GM23338 (cell line): ENCODE measurements at regions not wholly inside any gene's neighbourhood (a gene's known extent, or its start where the extent isn't known, plus 50 kb on each side); places are given as distances from the start of the nearest gene placed in this dataset.
A peak's percentile ranks its signal among the peaks of the same experiment; 100 is the strongest.
"Not testable (repeated sequence)": the region's sequence is repeated elsewhere in the genome, so short reads cannot be mapped to it uniquely, and the experiment has no call there.

Source experiments
- ATAC-seq: fragments of 200-7000 bp; cut with Tn5 transposase; 3 replicates; pipeline ENCODE4 v1.9.1; 2020
- DNase-seq: peaks from one replicate; pipeline ENCODE4 v3.0.0-alpha.2; 2015; ENCODE audit warnings: low spot score
- H2AFZ ChIP-seq: fragments of 200-600 bp; sonication (generic); 2 replicates; pipeline ENCODE4 v1.8.0; 2016; ENCODE audit warnings: antibody characterized with exemption, mild to moderate bottlenecking, moderate library complexity
- H3F3A ChIP-seq: fragments of 200-600 bp; sonication (generic); replicated peaks from 2 replicates; pipeline ENCODE4 v1.8.0; 2017; ENCODE audit warnings: antibody characterized with exemption, mixed run types, low read depth
- H3K27ac ChIP-seq: fragments of 200-600 bp; sonication (generic); 2 replicates; pipeline ENCODE4 v1.6.1; 2016; ENCODE audit warnings: low read depth
- H3K27me3 ChIP-seq: fragments of 200-600 bp; sonication (generic); 2 replicates; pipeline ENCODE4 v1.8.0; 2016; ENCODE audit warnings: mild to moderate bottlenecking, mixed run types, moderate library complexity; ENCODE audit not compliant: insufficient read depth
- H3K36me3 ChIP-seq: fragments of 200-600 bp; sonication (generic); 2 replicates; pipeline ENCODE4 v1.8.0; 2016; ENCODE audit warnings: mild to moderate bottlenecking; ENCODE audit not compliant: insufficient read depth
- H3K4me1 ChIP-seq: fragments of 200-600 bp; sonication (generic); 2 replicates; pipeline ENCODE4 v1.8.0; 2016; ENCODE audit warnings: mild to moderate bottlenecking, moderate library complexity; ENCODE audit not compliant: insufficient read depth
- H3K4me2 ChIP-seq: fragments of 200-600 bp; sonication (generic); 2 replicates; pipeline ENCODE4 v1.7.1; 2017; ENCODE audit warnings: mixed run types
- H3K4me3 ChIP-seq: fragments of 200-600 bp; sonication (generic); 2 replicates; pipeline ENCODE4 v1.6.1; 2016; ENCODE audit warnings: mixed run types
- H3K79me2 ChIP-seq: fragments of 200-600 bp; sonication (generic); replicated peaks from 2 replicates; pipeline ENCODE4 v1.8.0; 2017; ENCODE audit warnings: mild to moderate bottlenecking; ENCODE audit not compliant: insufficient read depth
- H3K9me2 ChIP-seq: fragments of 200-600 bp; sonication (generic); 2 replicates; pipeline ENCODE4 v1.8.0; 2017; ENCODE audit not compliant: insufficient read depth
- H4K20me1 ChIP-seq: fragments of 200-600 bp; sonication (generic); replicated peaks from 2 replicates; pipeline ENCODE4 v1.8.0; 2017; ENCODE audit warnings: mild to moderate bottlenecking; ENCODE audit not compliant: insufficient read depth
- H3K27ac Mint-ChIP-seq: 2 replicates; pipeline ENCODE4 v1.8.0; 2020; ENCODE audit warnings: inconsistent platforms, mild to moderate bottlenecking, moderate library complexity, mixed read lengths
- H3K27me3 Mint-ChIP-seq: 3 replicates; pipeline ENCODE4 v1.8.0; 2022; ENCODE audit warnings: low read depth, mild to moderate bottlenecking, moderate library complexity, mixed read lengths, inconsistent platforms; ENCODE audit not compliant: insufficient read depth, poor library complexity
- H3K36me3 Mint-ChIP-seq: 3 replicates; pipeline ENCODE4 v1.8.0; 2021; ENCODE audit warnings: low read depth, mild to moderate bottlenecking, inconsistent platforms, moderate library complexity, mixed read lengths
- H3K4me1 Mint-ChIP-seq: 3 replicates; pipeline ENCODE4 v1.8.0; 2020; ENCODE audit warnings: mild to moderate bottlenecking, inconsistent platforms, mixed read lengths
- H3K4me3 Mint-ChIP-seq: 3 replicates; pipeline ENCODE4 v1.8.0; 2021; ENCODE audit warnings: moderate library complexity, mild to moderate bottlenecking, inconsistent platforms, mixed read lengths
- H3K9me3 Mint-ChIP-seq: 3 replicates; pipeline ENCODE4 v1.8.0; 2020; ENCODE audit warnings: moderate library complexity, mild to moderate bottlenecking, inconsistent platforms, mixed read lengths
- EZH2 ChIP-seq: fragments of 200-600 bp; sonication (generic); IDR thresholded peaks from one replicate; pipeline ENCODE4 v1.8.0; 2017; ENCODE audit warnings: antibody characterized with exemption, mild to moderate bottlenecking, low read depth; ENCODE audit not compliant: unreplicated experiment
- NANOG ChIP-seq: IDR thresholded peaks from 2 replicates; pipeline ENCODE4 v1.6.1; 2016; ENCODE audit warnings: antibody characterized with exemption, borderline replicate concordance
- POLR2AphosphoS5 ChIP-seq: IDR thresholded peaks from 2 replicates; pipeline ENCODE4 v1.6.1; 2016; ENCODE audit warnings: antibody characterized with exemption, low read depth
- STAT1 ChIP-seq: IDR thresholded peaks from one replicate; pipeline ENCODE4 v1.6.1; 2016; ENCODE audit warnings: antibody characterized with exemption; ENCODE audit not compliant: unreplicated experiment
- ZNF114 ChIP-seq: fragments of 250-450 bp; sonication (Bioruptor Pico); IDR thresholded peaks from 2 replicates; pipeline ENCODE4 v1.5.0; 2020; ENCODE audit warnings: mild to moderate bottlenecking, moderate library complexity
- ZNF331 ChIP-seq: fragments of 250-450 bp; sonication (Bioruptor Pico); IDR thresholded peaks from 2 replicates; pipeline ENCODE4 v1.5.0; 2020; ENCODE audit warnings: low read depth, mild to moderate bottlenecking, moderate library complexity
- TF ChIP-seq, protein P1 (sequence below): fragments of 250-450 bp; sonication (Bioruptor Pico); IDR thresholded peaks from 2 replicates; pipeline ENCODE4 v1.5.0; 2020; ENCODE audit warnings: mild to moderate bottlenecking, moderate library complexity

- Histone ChIP-seq H3K36me3 (no peaks in the 10 kb centered on the region), H3K9me2 (peaks cover 5% of the 10 kb centered on the region; the same call in 1 of the 2 replicates), H3K27ac (no peak overlapping the region), H4K20me1 (no peaks in the 10 kb centered on the region), H3K4me3 (no peak overlapping the region), H3K4me1 (peaks cover 29% of the 10 kb centered on the region), H3F3A (peaks cover 5% of the 10 kb centered on the region), H3K4me2 (no peak overlapping the region), H3K79me2 (no peaks in the 10 kb centered on the region), H2AFZ (peak overlapping the region; percentile 38; the same call in 1 of the 2 replicates), H3K27me3 (peaks cover 16% of the 10 kb centered on the region; the same call in 1 of the 2 replicates)
- Mint-ChIP-seq H3K9me3 (peaks cover 2% of the 10 kb centered on the region; the same call in 1 of the 3 replicates), H3K4me1 (peaks cover 38% of the 10 kb centered on the region), H3K27ac (no peak overlapping the region), H3K36me3 (no peaks in the 10 kb centered on the region), H3K27me3 (peaks cover 13% of the 10 kb centered on the region), H3K4me3 (no peak overlapping the region)
- DNase-seq (no peak), ATAC-seq (no peak)
- no peak for TF ChIP-seq ZNF331 (CRISPR knock-in tag)
- TF ChIP-seq ZNF114 (CRISPR knock-in tag), result no peak
- TF ChIP-seq, protein P1, sequence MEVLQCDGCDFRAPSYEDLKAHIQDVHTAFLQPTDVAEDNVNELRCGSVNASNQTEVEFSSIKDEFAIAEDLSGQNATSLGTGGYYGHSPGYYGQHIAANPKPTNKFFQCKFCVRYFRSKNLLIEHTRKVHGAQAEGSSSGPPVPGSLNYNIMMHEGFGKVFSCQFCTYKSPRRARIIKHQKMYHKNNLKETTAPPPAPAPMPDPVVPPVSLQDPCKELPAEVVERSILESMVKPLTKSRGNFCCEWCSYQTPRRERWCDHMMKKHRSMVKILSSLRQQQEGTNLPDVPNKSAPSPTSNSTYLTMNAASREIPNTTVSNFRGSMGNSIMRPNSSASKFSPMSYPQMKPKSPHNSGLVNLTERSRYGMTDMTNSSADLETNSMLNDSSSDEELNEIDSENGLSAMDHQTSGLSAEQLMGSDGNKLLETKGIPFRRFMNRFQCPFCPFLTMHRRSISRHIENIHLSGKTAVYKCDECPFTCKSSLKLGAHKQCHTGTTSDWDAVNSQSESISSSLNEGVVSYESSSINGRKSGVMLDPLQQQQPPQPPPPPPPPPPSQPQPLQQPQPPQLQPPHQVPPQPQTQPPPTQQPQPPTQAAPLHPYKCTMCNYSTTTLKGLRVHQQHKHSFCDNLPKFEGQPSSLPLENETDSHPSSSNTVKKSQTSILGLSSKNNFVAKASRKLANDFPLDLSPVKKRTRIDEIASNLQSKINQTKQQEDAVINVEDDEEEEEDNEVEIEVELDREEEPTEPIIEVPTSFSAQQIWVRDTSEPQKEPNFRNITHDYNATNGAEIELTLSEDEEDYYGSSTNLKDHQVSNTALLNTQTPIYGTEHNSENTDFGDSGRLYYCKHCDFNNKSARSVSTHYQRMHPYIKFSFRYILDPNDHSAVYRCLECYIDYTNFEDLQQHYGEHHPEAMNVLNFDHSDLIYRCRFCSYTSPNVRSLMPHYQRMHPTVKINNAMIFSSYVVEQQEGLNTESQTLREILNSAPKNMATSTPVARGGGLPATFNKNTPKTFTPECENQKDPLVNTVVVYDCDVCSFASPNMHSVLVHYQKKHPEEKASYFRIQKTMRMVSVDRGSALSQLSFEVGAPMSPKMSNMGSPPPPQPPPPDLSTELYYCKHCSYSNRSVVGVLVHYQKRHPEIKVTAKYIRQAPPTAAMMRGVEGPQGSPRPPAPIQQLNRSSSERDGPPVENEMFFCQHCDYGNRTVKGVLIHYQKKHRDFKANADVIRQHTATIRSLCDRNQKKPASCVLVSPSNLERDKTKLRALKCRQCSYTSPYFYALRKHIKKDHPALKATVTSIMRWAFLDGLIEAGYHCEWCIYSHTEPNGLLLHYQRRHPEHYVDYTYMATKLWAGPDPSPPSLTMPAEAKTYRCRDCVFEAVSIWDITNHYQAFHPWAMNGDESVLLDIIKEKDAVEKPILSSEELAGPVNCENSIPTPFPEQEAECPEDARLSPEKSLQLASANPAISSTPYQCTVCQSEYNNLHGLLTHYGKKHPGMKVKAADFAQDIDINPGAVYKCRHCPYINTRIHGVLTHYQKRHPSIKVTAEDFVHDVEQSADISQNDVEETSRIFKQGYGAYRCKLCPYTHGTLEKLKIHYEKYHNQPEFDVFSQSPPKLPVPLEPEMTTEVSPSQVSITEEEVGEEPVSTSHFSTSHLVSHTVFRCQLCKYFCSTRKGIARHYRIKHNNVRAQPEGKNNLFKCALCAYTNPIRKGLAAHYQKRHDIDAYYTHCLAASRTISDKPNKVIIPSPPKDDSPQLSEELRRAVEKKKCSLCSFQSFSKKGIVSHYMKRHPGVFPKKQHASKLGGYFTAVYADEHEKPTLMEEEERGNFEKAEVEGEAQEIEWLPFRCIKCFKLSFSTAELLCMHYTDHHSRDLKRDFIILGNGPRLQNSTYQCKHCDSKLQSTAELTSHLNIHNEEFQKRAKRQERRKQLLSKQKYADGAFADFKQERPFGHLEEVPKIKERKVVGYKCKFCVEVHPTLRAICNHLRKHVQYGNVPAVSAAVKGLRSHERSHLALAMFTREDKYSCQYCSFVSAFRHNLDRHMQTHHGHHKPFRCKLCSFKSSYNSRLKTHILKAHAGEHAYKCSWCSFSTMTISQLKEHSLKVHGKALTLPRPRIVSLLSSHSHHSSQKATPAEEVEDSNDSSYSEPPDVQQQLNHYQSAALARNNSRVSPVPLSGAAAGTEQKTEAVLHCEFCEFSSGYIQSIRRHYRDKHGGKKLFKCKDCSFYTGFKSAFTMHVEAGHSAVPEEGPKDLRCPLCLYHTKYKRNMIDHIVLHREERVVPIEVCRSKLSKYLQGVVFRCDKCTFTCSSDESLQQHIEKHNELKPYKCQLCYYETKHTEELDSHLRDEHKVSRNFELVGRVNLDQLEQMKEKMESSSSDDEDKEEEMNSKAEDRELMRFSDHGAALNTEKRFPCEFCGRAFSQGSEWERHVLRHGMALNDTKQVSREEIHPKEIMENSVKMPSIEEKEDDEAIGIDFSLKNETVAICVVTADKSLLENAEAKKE (CRISPR knock-in tag), result no peak
- no peak for TF ChIP-seq NANOG
Measured at GRCh38 chr20:56752274-56752673, 123.2 kb downstream of the TFAP2C start.

GRCh38 chr20:56755201-56755600 lies 126.1 kb downstream of the TFAP2C start:
- Mint-ChIP-seq H3K4me3 (no peak overlapping the region), H3K4me1 (peaks cover 14% of the 10 kb centered on the region), H3K27ac (no peak overlapping the region), H3K36me3 (no peaks in the 10 kb centered on the region), H3K9me3 (peaks cover 2% of the 10 kb centered on the region; the same call in 1 of the 3 replicates), H3K27me3 (peaks cover 14% of the 10 kb centered on the region)
- DNase-seq (no peak), ATAC-seq (no peak)
- Histone ChIP-seq H2AFZ (no peak overlapping the region), H3F3A (no peaks in the 10 kb centered on the region), H4K20me1 (no peaks in the 10 kb centered on the region), H3K4me1 (peaks cover 10% of the 10 kb centered on the region; the same call in 1 of the 2 replicates), H3K27ac (no peak overlapping the region), H3K36me3 (no peaks in the 10 kb centered on the region), H3K27me3 (peaks cover 9% of the 10 kb centered on the region; the same call in 1 of the 2 replicates), H3K79me2 (no peaks in the 10 kb centered on the region), H3K4me3 (no peak overlapping the region), H3K4me2 (no peak overlapping the region), H3K9me2 (peaks cover 5% of the 10 kb centered on the region; the same call in 1 of the 2 replicates)
- TF ChIP-seq EZH2 (no peak), NANOG (no peak), POLR2AphosphoS5 (no peak), ZNF114 (CRISPR knock-in tag) (no peak), STAT1 (no peak)

DNA sequence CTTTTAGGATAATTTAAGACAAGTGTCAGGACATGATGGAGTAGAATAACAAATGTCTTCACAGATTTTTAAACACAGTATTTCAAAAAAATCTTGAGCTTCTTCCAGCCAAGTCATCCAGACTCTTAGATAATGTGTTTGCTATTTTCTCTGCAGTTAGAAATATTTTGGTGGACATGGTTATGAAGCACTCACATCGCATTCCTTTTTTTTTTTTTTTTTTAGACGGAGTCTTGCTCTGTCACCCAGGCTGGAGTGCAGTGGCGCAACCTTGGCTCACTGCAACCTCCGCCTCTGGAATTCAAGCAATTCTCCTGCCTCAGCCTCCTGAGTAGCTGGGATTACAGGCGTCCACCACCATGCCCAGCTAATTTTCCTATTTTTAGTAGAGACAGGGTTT lies 127.6 kb downstream of the TFAP2C start:
- H3F3A ChIP-seq, DNase-seq, H3K79me2 ChIP-seq, H3K4me3 ChIP-seq, H4K20me1 ChIP-seq, H2AFZ ChIP-seq, H3K27ac ChIP-seq, H3K4me3 Mint-ChIP-seq, H3K4me1 ChIP-seq, H3K9me3 Mint-ChIP-seq, H3K27me3 ChIP-seq, H3K9me2 ChIP-seq, ATAC-seq, H3K27ac Mint-ChIP-seq, H3K36me3 ChIP-seq, H3K4me2 ChIP-seq, H3K36me3 Mint-ChIP-seq: not testable (repeated sequence)
- Mint-ChIP-seq H3K4me1 (peaks cover 10% of the 10 kb centered on the region), H3K27me3 (peaks cover 14% of the 10 kb centered on the region)
